Neural crest cell (in vitro differentiated cells): ENCODE measurements at regions not wholly inside any gene's neighbourhood (a gene's known extent, or its start where the extent isn't known, plus 50 kb on each side); places are given as distances from the start of the nearest gene placed in this dataset.

Experiments used
- DNase-seq: peaks from one replicate; pipeline ENCODE4 v3.0.0; 2021; ENCODE audit warnings: low read depth, mixed read lengths, low spot score
- H3K27ac Mint-ChIP-seq: one replicate; pipeline ENCODE4 v1.8.0; 2021; ENCODE audit warnings: mild to moderate bottlenecking, mixed read lengths; ENCODE audit not compliant: unreplicated experiment
- H3K27me3 Mint-ChIP-seq: 2 replicates; pipeline ENCODE4 v1.8.0; 2021; ENCODE audit warnings: low read depth, mild to moderate bottlenecking, mixed read lengths
- H3K36me3 Mint-ChIP-seq: 2 replicates; pipeline ENCODE4 v1.8.0; 2021; ENCODE audit warnings: low read depth, mild to moderate bottlenecking, mixed read lengths
- H3K4me1 Mint-ChIP-seq: 2 replicates; pipeline ENCODE4 v1.8.0; 2021; ENCODE audit warnings: mixed read lengths
- H3K4me3 Mint-ChIP-seq: one replicate; pipeline ENCODE4 v1.8.0; 2021; ENCODE audit warnings: mild to moderate bottlenecking, mixed read lengths
- H3K9me3 Mint-ChIP-seq: 2 replicates; pipeline ENCODE4 v1.8.0; 2021; ENCODE audit warnings: mixed read lengths
- TF ChIP-seq, protein P1 (sequence below): fragments of 200-600 bp; sonication (generic); conservative IDR thresholded peaks from 2 replicates; pipeline ENCODE4 v1.5.0; 2021; ENCODE audit warnings: antibody characterized with exemption, mild to moderate bottlenecking

DNA sequence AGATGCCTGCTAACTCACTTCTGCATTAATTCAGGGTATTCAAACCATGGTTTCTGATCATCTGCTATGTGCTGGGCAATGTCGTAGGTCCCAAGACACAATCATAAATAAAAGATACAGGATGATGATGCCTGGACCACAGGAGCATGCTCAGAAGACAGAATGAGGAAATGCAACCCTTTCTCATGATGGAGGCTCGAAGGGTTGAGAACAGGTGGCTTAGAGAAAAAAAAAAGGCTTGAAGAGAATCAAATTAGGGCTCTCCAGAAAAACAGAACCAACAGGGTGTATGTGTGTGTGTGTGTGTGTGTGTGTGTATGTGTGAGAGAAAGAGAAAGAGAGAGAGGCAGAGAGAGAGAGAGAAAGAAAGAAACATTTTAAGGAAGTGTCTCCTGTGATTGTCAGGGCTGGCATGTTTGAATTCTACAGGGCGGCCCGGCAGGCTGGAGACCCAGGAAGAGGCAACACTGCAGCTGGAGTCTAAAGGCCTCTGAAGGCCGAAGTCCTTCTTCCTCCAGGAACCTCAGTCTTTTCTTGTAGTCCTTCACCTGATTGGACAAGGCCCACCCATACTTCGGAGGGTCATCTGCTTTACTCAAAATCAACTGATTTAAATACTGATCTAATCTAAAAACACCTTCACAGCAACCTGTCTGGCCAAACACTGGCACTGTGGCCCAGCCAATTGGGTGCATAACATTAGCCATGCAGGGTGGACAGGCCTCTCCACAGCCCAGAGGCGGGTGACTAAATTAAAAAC, 143.8 kb downstream of the ERMARD start:
- DNase-seq, result no peak
- Mint-ChIP-seq H3K4me1 (no peaks in the 10 kb centered on the region), H3K27me3 (peaks cover 5% of the 10 kb centered on the region), H3K36me3 (no peaks in the 10 kb centered on the region), H3K4me3 (no peak overlapping the region), H3K9me3 (peaks cover 9% of the 10 kb centered on the region), H3K27ac (no peak overlapping the region)
- TF ChIP-seq, protein P1, sequence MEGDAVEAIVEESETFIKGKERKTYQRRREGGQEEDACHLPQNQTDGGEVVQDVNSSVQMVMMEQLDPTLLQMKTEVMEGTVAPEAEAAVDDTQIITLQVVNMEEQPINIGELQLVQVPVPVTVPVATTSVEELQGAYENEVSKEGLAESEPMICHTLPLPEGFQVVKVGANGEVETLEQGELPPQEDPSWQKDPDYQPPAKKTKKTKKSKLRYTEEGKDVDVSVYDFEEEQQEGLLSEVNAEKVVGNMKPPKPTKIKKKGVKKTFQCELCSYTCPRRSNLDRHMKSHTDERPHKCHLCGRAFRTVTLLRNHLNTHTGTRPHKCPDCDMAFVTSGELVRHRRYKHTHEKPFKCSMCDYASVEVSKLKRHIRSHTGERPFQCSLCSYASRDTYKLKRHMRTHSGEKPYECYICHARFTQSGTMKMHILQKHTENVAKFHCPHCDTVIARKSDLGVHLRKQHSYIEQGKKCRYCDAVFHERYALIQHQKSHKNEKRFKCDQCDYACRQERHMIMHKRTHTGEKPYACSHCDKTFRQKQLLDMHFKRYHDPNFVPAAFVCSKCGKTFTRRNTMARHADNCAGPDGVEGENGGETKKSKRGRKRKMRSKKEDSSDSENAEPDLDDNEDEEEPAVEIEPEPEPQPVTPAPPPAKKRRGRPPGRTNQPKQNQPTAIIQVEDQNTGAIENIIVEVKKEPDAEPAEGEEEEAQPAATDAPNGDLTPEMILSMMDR, result no peak

DNA sequence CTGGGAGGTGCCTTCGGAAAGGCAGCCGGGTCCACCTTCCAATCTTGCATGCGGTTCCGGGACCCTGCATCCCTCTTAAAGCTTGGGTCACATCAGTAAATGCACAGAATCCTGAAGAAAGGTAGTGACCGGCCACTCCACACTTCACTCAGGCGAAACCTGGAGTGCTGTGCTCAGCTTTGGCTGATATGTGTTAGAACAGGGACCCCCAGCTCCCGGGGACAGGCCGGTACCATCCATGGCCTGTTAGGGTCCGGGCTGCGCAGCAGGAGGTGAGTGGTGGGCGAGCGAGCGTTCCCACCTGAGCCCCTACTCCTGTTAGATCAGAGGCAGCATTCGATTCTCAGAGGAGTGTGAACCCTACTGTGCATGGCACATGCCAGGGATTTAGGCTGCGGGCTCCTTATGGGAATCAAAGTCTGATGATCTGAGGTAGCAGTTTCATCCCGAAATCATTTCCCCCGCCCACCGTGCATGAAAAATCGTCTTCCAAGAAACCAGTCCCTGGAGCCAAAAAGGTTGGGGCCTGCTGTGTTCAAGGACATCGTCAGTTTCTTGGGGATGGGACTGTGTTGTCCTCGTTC, 143.0 kb downstream of the ERMARD start:
- no peak for DNase-seq
- no peaks in the 10 kb centered on the region for H3K36me3 Mint-ChIP-seq
- H3K27ac Mint-ChIP-seq, result peak overlapping the region; percentile 12
- H3K4me1 Mint-ChIP-seq, result no peaks in the 10 kb centered on the region
- TF ChIP-seq, protein P1, result no peak
- H3K27me3 Mint-ChIP-seq, result peaks cover 5% of the 10 kb centered on the region
- H3K4me3 Mint-ChIP-seq, result no peak overlapping the region
- peaks cover 9% of the 10 kb centered on the region for H3K9me3 Mint-ChIP-seq

DNA sequence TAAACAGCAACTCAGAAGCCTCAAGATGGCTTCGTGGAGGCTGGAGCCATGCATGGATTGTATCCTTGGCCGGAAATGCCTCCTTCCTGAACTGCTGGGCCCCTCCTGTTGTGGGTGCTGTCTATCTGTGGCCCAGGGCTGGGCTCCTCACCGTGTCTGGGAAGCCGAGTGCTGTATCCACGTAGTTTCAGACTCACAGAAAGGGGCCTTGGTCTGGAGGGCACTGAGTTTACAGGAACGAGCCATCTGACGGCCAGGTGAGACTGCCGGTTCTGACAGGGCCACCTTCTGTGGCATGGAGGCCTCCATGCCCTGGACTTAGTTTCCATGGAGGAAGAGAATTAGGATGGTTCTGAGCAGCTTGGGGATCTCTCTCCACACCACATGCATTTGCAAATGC, 142.2 kb downstream of the ERMARD start:
- no peak overlapping the region for H3K27ac Mint-ChIP-seq
- no peak overlapping the region for H3K4me3 Mint-ChIP-seq

GRCh38 chr6:169891846-169892245, 140.4 kb downstream of the ERMARD start:
- no peaks in the 10 kb centered on the region for H3K36me3 Mint-ChIP-seq
- TF ChIP-seq, protein P1, result no peak
- H3K9me3 Mint-ChIP-seq, result peaks cover 3% of the 10 kb centered on the region
- peaks cover 5% of the 10 kb centered on the region for H3K27me3 Mint-ChIP-seq
- H3K4me1 Mint-ChIP-seq, result no peaks in the 10 kb centered on the region
- no peak overlapping the region for H3K4me3 Mint-ChIP-seq
- H3K27ac Mint-ChIP-seq, result no peak overlapping the region
- DNase-seq, result no peak

More for the DNA sequence above, 142.2 kb downstream of the ERMARD start:
- no peaks in the 10 kb centered on the region for H3K4me1 Mint-ChIP-seq
- TF ChIP-seq, protein P1, result no peak
- H3K9me3 Mint-ChIP-seq, result peaks cover 8% of the 10 kb centered on the region
- no peak for DNase-seq
- H3K36me3 Mint-ChIP-seq, result no peaks in the 10 kb centered on the region
- peaks cover 5% of the 10 kb centered on the region for H3K27me3 Mint-ChIP-seq

- H3K36me3 Mint-ChIP-seq, result no peaks in the 10 kb centered on the region
- H3K27me3 Mint-ChIP-seq, result peaks cover 5% of the 10 kb centered on the region
- H3K4me3 Mint-ChIP-seq, result no peak overlapping the region
- no peak overlapping the region for H3K27ac Mint-ChIP-seq
- DNase-seq, result no peak
- TF ChIP-seq, protein P1, result no peak
- no peaks in the 10 kb centered on the region for H3K4me1 Mint-ChIP-seq
- peaks cover 3% of the 10 kb centered on the region for H3K9me3 Mint-ChIP-seq
Measured at GRCh38 chr6:169891421-169891820, 140.0 kb downstream of the ERMARD start.
